HEK293 (cell line): ENCODE measurements at regions not wholly inside any gene's neighbourhood (a gene's known extent, or its start where the extent isn't known, plus 50 kb on each side); places are given as distances from the start of the nearest gene placed in this dataset.

Experiments used
- BCL11B ChIP-seq: fragments of 450-650 bp; formaldehyde crosslinking; IDR thresholded peaks from 2 replicates; pipeline ENCODE4 v1.5.1; 2016; ENCODE audit warnings: low read depth, missing biosample characterization, missing genetic modification characterization
- GLI2 ChIP-seq: fragments of 450-650 bp; formaldehyde crosslinking; IDR thresholded peaks from 2 replicates; pipeline ENCODE4; 2017; ENCODE audit warnings: missing biosample characterization, missing genetic modification characterization, low read depth, borderline replicate concordance
- PRDM10 ChIP-seq: fragments of 450-650 bp; formaldehyde crosslinking; IDR thresholded peaks from 2 replicates; pipeline ENCODE4 v1.5.1; 2016; ENCODE audit warnings: missing biosample characterization, missing genetic modification characterization
- ZBTB1 ChIP-seq: fragments of 450-650 bp; formaldehyde crosslinking; IDR thresholded peaks from 2 replicates; pipeline ENCODE4 v1.5.1; 2016; ENCODE audit warnings: missing biosample characterization, missing genetic modification characterization
- ZNF626 ChIP-seq: fragments of 450-650 bp; sonication (Bioruptor Pico); formaldehyde crosslinking; IDR thresholded peaks from 2 replicates; pipeline ENCODE4 v1.5.1; 2018; ENCODE audit warnings: missing biosample characterization, missing genetic modification characterization, inconsistent platforms
- ZNF747 ChIP-seq: fragments of 450-650 bp; formaldehyde crosslinking; IDR thresholded peaks from 2 replicates; pipeline ENCODE4 v1.5.1; 2016; ENCODE audit warnings: missing biosample characterization, missing genetic modification characterization

- TF ChIP-seq ZBTB1 (tag by site-specific recombination) = no peak
- TF ChIP-seq BCL11B = no peak
- TF ChIP-seq PRDM10 = no peak
- no peak for TF ChIP-seq ZNF626 (tag by site-specific recombination)
- TF ChIP-seq GLI2 (tag by site-specific recombination) = no peak
- TF ChIP-seq ZNF747 (tag by site-specific recombination) = no peak
Measured at GRCh38 chr2:6535572-6535971, 330.1 kb downstream of the CMPK2 start.
